ENCODE measurements at regions not wholly inside any gene's neighbourhood (a gene's known extent, or its start where the extent isn't known, plus 50 kb on each side); places are given as distances from the start of the nearest gene placed in this dataset.
"Not testable (repeated sequence)": the region's sequence is repeated elsewhere in the genome, so short reads cannot be mapped to it uniquely, and the experiment has no call there.

GRCh38 chr18:30446605-30447004 is 595.9 kb downstream of the DSC3 start:
- DNase-seq (ENCODE audit: low spot score) = no peak

- DNase-seq (ENCODE audit: low spot score) = no peak
Measured at GRCh38 chr18:30444544-30444943, 598.0 kb downstream of the DSC3 start.

GRCh38 chr18:30440351-30440750 is 602.2 kb downstream of the DSC3 start:
- no peak for DNase-seq (ENCODE audit: low spot score)

DNA sequence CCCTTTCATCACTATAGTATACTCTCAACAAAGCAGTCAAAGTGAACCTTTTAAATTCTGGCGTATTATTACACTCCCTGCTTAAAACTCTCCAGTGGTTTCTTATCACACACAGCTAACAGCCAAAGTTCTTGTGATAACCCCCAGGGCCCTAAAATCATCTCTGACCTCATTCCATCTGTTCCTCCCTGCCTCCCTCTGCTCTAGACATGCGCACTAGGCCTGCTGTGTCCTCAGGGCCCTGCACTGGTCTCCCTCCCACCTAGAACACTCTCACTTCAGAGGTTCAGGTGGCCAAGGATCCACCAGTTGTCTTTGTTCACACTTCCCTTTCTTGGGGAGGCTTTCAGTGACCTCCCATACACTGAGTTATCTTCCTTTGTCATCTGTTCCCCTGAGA is 603.4 kb downstream of the DSC3 start:
- DNase-seq (ENCODE audit: low spot score) = no peak

- no peak for DNase-seq (ENCODE audit: low spot score)
Measured at GRCh38 chr18:30432349-30432748, 610.2 kb downstream of the DSC3 start.

DNA sequence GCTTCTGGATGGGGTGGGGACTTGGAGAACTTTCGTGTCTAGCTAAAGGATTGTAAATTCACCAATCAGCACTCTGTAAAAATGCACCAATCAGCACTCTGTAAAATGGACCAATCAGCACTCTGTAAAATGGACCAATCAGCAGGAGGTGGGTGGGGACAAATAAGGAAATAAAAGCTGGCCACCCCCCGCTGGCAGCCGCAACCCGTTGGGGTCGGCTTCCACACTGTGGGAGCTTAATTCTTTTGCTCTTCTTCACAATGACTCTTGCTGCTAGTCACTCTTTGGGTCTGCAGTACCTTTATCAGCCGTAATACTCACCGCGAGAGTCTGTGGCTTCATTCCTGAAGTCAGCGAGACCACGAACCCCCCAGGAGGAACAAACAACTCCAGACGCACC is 623.1 kb downstream of the DSC3 start:
- DNase-seq (ENCODE audit: low spot score) = not testable (repeated sequence)

DNA sequence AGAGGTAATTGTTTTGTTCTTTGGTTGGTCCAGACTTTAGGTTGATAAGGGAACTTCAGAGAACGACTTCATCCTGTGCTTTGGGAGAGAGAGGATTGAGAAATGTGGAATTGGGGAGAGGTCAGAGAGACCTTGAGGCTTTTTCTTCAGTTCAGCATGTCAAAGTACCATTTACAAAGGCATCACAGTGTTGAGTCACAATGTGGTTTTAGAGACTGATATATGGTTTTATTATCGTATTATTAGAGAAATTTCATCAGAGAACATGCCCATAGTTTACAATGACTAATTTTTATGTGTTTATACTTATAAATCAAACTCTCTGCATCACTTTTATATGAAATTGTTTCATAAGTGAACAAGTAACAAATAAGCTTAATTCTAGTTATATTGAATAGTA is 626.6 kb downstream of the DSC3 start:
- no peak for DNase-seq (ENCODE audit: low spot score)

DNA sequence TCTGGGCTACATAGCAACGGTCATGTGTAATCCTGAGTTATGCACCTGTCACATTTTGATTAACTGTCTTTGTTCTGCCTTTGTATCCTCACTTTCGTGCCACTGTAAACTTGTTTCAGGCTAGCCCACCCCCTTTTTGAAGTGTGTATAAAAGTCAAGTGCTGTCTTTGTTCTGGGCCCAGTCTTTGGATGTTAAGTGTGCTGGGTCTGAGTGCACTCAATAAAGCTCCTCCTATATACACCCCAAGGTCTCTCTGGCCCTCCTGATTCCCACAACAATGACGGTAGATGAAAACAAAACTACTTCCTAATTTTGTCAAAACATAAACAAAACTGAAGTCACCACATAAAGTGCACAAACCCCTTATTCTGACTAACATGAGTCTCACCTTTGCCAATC is 633.4 kb downstream of the DSC3 start:
- no peak for DNase-seq (ENCODE audit: low spot score)

DNA sequence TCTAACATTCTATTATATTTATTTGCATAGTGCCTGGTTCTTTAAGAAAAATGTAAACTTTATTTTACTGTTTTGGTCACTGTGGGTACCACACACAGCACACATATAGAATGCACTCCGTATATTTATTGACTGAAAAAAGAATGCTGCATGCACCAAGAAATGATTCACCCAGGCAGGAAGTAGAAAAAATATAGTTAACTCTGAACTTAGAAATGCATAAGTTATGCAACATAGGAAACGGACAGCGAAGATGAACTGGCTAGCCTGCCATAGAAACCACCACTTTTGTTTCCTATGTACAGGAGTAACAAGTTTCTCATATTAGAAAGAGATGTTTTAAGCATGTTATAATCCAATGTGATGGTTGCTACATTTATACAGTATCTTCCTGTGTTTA is 635.8 kb downstream of the DSC3 start:
- DNase-seq (ENCODE audit: low spot score) = no peak

DNA sequence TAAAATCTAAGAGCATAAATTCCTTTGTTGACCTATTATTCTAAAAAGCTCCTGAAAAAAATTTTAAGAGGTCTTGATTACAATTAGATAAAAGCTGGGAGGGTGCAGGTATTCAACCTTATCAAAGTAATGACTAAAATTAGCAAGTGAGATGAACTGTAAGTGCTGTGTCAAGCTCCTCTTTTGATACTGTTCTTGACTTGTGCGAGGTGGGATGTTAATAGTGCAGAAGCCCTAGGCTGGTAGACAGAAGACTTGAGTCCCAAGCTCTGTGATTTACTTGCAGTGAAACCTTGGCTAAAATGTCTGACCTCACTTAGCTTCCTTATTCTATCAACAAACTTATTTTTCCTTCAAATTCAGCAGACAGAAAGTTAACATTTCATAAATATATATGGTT is 637.5 kb downstream of the DSC3 start:
- no peak for DNase-seq (ENCODE audit: low spot score)

GRCh38 chr18:30404422-30404821 is 638.1 kb downstream of the DSC3 start:
- DNase-seq (ENCODE audit: low spot score) = no peak

- no peak for DNase-seq (ENCODE audit: low spot score)
Measured at GRCh38 chr18:30403278-30403677, 639.3 kb downstream of the DSC3 start.

GRCh38 chr18:30387401-30387800 is 655.1 kb downstream of the DSC3 start:
- DNase-seq (ENCODE audit: low spot score) = no peak

DNA sequence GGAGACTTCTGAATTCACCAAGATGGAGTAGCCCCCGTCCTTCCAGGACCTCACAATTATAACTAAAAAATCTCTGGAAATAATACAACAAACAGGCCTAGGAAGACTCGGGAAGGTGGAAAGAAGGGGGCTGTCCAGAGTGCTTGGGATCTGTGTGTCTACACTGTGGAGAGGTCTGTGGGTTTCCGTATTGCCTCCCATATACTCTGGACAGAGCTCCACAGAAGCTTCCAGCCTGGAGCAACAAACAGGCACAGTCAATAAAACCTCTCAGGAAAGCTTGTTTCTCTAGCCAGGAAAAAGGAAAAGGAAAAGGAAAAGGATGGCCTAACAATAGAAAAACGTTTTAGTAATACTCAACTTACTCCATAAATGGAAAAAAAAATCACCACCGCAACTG is 655.9 kb downstream of the DSC3 start:
- no peak for DNase-seq (ENCODE audit: low spot score)

- DNase-seq (ENCODE audit: low spot score) = no peak
Measured at GRCh38 chr18:30385684-30386083, 656.9 kb downstream of the DSC3 start.

- DNase-seq (ENCODE audit: low spot score) = no peak
Measured at GRCh38 chr18:30381826-30382225, 660.7 kb downstream of the DSC3 start.

DNA sequence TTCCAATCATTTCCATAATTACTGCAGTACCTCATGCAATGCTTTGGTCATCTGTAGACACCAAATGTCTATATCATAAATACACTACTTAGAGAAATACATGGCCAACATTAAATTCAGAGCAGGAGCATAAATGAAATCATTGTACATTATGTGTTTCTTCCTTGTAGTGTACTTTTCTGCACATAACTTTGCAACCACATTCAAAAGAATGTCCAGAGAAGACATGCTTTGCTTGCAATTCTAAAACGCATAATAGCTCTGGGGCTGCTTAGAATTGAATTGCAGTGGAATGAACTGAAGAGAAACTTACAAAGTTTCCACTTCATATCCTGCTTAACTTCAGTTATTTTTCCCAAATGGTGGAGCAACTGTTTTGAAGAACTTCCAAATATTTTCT is 664.4 kb downstream of the DSC3 start:
- DNase-seq (ENCODE audit: low spot score) = no peak

- no peak for DNase-seq (ENCODE audit: low spot score)
Measured at GRCh38 chr18:30376515-30376914, 666.0 kb downstream of the DSC3 start.

GRCh38 chr18:30361864-30362540 is 680.5 kb downstream of the DSC3 start:
- DNase-seq (ENCODE audit: low spot score) = no peak

- DNase-seq (ENCODE audit: low spot score) = no peak
Measured at GRCh38 chr18:30359521-30359920, 683.0 kb downstream of the DSC3 start.

DNA sequence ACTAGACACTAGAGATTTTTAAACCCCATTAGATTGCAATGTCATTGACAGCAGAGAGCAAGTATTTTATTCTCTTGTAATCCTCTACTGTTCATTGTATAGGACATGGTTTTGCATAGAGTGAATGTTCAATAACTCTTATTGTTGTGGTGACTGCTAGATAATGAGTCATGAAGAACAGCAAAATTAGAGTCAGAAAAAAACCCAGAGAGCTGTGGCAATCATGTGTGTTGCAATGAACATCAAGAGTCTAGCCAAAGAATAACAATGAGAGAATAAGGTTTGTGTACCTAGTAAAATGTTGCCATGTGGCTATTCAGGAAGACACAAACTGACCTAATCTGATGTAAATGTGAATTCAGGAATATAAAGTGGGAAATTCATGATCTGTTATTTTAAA is 684.0 kb downstream of the DSC3 start:
- no peak for DNase-seq (ENCODE audit: low spot score)

DNA sequence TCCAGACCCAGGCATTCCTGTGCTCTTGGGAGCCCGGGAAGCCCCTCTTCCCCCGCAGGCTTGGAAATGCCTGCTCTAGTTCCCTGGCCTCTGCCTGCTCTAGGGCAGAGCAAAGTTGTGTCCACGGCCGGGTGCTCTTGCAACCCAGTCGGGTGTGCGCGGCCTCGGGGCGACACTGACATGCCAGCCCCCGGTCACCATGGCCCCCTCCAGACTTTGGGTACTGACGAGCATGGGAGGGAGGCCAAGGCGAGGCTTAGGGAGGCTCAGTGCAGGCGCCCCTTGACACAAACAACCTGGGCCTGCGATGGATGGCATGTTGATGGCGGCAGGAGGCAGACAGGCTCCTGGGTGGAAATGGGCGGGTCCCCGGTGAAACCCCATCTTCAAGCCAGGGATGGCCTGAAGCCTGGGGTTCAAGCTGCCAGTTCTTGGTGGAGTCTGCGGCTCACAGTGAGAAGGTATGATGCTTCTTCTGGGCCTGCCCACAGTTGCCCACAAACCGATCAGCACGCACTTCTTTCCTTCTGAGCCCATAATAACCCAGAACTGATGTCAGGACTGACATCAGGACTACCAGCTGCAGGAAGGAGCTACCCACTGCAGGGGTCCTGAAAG is 689.9 kb downstream of the DSC3 start:
- no peak for DNase-seq (ENCODE audit: low spot score)

DNA sequence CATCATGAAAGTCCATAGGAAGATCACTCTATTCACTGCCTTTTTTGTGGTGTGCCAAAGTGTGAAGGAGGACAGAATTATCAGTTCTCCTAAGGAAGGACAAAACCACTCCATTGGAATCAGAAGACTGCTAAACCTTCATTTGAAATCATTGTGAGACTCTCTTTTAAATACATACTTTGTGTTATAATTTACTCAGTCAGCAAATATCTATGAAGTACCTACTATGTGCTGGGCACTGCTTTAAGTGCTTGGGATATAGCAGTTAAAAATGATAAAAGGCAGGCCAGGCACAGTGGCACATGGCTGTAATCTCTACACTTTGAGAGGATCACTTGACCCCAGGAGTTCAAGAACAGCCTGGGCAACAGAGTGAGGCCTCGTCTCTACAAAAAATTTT is 692.3 kb downstream of the DSC3 start:
- DNase-seq (ENCODE audit: low spot score) = no peak

- DNase-seq (ENCODE audit: low spot score) = no peak
Measured at GRCh38 chr18:30343090-30343489, 699.5 kb downstream of the DSC3 start.
